ENCODE measurements at regions not wholly inside any gene's neighbourhood (a gene's known extent, or its start where the extent isn't known, plus 50 kb on each side); places are given as distances from the start of the nearest gene placed in this dataset.

DNA sequence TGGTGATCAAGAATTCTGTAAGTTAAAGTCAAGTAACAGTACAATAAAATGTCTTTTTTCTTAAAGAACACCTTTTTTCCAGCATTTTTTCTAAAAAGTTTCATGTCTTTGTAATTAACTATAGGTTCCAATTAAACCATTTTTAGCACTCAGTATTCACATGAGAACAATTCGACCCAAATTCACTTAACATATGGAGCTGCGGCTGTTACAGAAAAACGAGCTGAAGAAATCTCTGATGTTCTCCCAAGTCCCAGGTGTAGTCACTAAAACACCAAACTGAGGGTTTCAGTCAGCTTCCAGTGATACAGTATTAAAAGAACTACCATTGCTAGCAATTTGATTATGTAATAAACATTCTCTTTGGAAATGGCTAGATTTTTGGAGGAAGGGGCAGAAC is 117.6 kb downstream of the TNFSF13B start:
- TF ChIP-seq FOXK2 (IDR thresholded peaks at IDR 0.05), result no peak
- TF ChIP-seq L3MBTL2 (conservative IDR thresholded peaks at IDR 0.05), result no peak
- TF ChIP-seq TARDBP (IDR thresholded peaks at IDR 0.05), result no peak
- TF ChIP-seq LEF1 (IDR thresholded peaks at IDR 0.05; ENCODE audit: borderline replicate concordance), result no peak
- no peak for TF ChIP-seq ZNF384 (IDR thresholded peaks at IDR 0.05)
- no peak for TF ChIP-seq HDGF (IDR thresholded peaks at IDR 0.05; ENCODE audit: borderline replicate concordance)
- no peak for TF ChIP-seq CTBP1 (IDR thresholded peaks at IDR 0.05; ENCODE audit: borderline replicate concordance)
- no peak for TF ChIP-seq ELF4 (IDR thresholded peaks at IDR 0.05)
- no peak for TF ChIP-seq ARNT (IDR thresholded peaks at IDR 0.05)
